OCI-M2 (cell line): ENCODE measurements at regions not wholly inside any gene's neighbourhood (a gene's known extent, or its start where the extent isn't known, plus 50 kb on each side); places are given as distances from the start of the nearest gene placed in this dataset.

ENCODE experiments used
- DNase-seq: peaks from one replicate; lab custom pipeline; 2025; ENCODE audit not compliant: unreplicated experiment; lab: John Stamatoyannopoulos, UW

GRCh38 chr7:8932751-8933150 is 499.3 kb downstream of the NXPH1 start:
- DNase-seq, result no peak

- no peak for DNase-seq
Observed at GRCh38 chr7:8937204-8937603, 503.8 kb downstream of the NXPH1 start.

- DNase-seq, result no peak
Observed at GRCh38 chr7:8938044-8938805, 504.8 kb downstream of the NXPH1 start.

GRCh38 chr7:8939446-8939845 is 506.0 kb downstream of the NXPH1 start:
- no peak for DNase-seq

- DNase-seq, result no peak
Observed at GRCh38 chr7:8963722-8964121, 530.3 kb downstream of the NXPH1 start.

GRCh38 chr7:8965177-8965576 is 531.8 kb downstream of the NXPH1 start:
- DNase-seq, result no peak

- no peak for DNase-seq
Observed at GRCh38 chr7:8973601-8974000, 540.2 kb downstream of the NXPH1 start.

- DNase-seq, result no peak
Observed at GRCh38 chr7:8975681-8976080, 542.3 kb downstream of the NXPH1 start.

GRCh38 chr7:8982338-8982992 is 549.1 kb downstream of the NXPH1 start:
- no peak for DNase-seq

- no peak for DNase-seq
Observed at GRCh38 chr7:8985255-8985654, 551.8 kb downstream of the NXPH1 start.

- DNase-seq, result no peak
Observed at GRCh38 chr7:8988267-8988666, 554.9 kb downstream of the NXPH1 start.

GRCh38 chr7:8991159-8991558 is 557.8 kb downstream of the NXPH1 start:
- DNase-seq, result no peak

GRCh38 chr7:8998762-8999161 is 565.4 kb downstream of the NXPH1 start:
- no peak for DNase-seq

- DNase-seq, result no peak
Observed at GRCh38 chr7:9013940-9014339, 580.5 kb downstream of the NXPH1 start.

- DNase-seq, result no peak
Observed at GRCh38 chr7:9017286-9017685, 583.9 kb downstream of the NXPH1 start.

- no peak for DNase-seq
Observed at GRCh38 chr7:9022456-9022855, 589.0 kb downstream of the NXPH1 start.

GRCh38 chr7:9023675-9024294 is 590.4 kb downstream of the NXPH1 start:
- no peak for DNase-seq

- no peak for DNase-seq
Observed at GRCh38 chr7:9026121-9026520, 592.7 kb downstream of the NXPH1 start.

- no peak for DNase-seq
Observed at GRCh38 chr7:9028012-9028411, 594.6 kb downstream of the NXPH1 start.

- DNase-seq, result no peak
Observed at GRCh38 chr7:9029681-9030530, 596.5 kb downstream of the NXPH1 start.

- no peak for DNase-seq
Observed at GRCh38 chr7:9030976-9031375, 597.6 kb downstream of the NXPH1 start.
